ENCODE measurements at regions not wholly inside any gene's neighbourhood (a gene's known extent, or its start where the extent isn't known, plus 50 kb on each side); places are given as distances from the start of the nearest gene placed in this dataset.
A peak's percentile ranks its signal among the peaks of the same experiment; 100 is the strongest.

- intact Hi-C loops (cut with DNase I): no loop called here
- DNase-seq (ENCODE audit: missing footprints) (no peak), ATAC-seq (no peak)
Measured at GRCh38 chr7:46547044-46547443, 626.0 kb upstream of the IGFBP3 start.

DNA sequence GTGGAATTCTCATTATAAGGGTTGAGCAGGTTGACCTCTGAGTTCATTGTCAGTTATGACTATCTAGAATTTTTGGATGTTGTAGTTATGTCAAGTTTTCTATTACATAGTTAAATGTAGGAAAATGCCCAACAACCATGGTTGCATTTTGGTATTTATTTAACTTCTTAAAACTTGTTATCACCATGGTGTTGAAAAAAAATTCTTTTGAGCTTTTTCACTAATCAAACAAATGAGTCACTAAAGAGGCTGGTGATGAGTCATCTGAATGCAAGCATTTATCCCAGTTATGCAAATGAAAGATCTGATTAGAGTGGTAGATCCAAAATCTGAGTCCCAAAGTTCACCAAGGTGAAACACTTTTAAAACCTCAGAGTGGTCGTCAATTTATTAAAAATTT lies 624.7 kb upstream of the IGFBP3 start:
- ATAC-seq: no peak
- intact Hi-C loops (cut with DNase I): no loop called here
- no peak for DNase-seq (ENCODE audit: missing footprints)

DNA sequence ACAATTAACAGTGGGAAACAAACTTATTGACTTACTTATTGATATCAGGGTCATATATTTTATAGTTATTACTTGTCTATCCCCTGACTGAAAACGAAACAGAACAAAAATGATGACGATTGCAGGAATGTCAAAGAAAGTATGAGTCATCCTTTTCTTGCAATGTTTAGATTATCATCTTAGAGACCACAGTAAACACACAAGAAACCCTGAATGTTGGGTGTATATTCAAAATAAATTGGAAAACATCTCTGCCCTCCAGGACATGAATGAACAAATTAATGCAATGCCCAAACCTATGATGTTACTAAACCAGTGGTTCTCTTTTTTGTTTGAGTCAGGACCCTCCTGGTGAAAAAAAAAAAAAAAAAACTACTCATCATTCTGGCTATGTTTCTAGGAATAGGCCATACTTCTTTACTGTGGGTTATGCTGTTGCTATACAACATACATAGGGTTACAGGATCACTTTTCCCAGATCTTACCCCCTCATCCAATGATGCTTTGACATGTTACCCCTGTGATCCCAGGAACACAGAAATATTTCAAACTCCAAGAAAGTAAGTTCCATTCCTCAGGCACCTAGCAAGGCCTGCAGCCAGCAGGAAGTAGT lies 623.4 kb upstream of the IGFBP3 start:
- DNase-seq (ENCODE audit: missing footprints): no peak
- intact Hi-C loops (cut with DNase I): no loop called here
- no peak for ATAC-seq

GRCh38 chr7:46542076-46542475 lies 621.0 kb upstream of the IGFBP3 start:
- intact Hi-C loops (cut with DNase I): no loop called here
- no peak for DNase-seq (ENCODE audit: missing footprints)
- no peak for ATAC-seq

DNA sequence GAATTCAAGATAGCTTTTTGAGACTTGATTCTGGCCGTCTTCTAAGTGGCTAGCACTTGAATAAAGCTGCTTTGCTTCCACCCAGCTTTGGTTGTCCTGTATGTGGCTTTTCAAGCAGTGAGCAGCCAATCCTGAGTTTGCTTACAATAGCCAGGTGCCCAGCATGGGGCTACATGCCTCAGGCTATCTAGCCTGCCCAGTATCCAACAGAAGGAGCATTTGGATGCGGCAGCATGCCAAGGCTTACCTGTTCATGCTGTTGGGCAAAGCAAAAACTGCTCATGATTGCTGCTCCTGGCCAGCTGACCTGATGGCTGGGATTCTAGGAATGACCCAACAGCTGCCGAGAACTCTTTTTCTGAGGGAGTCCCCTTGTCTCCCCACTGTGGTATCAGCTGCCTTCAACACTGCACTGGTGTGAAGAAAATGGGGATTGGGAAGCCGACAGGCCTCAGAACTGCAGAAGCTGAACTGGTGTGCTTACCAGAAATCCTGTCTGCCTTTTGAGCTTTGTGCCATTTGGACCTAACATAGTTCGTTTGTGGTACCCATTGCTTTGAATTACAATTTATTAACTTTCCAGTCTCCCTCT lies 618.9 kb upstream of the IGFBP3 start:
- DNase-seq (ENCODE audit: missing footprints): no peak
- intact Hi-C loops (cut with DNase I): no loop called here
- peak; percentile 48 for ATAC-seq

DNA sequence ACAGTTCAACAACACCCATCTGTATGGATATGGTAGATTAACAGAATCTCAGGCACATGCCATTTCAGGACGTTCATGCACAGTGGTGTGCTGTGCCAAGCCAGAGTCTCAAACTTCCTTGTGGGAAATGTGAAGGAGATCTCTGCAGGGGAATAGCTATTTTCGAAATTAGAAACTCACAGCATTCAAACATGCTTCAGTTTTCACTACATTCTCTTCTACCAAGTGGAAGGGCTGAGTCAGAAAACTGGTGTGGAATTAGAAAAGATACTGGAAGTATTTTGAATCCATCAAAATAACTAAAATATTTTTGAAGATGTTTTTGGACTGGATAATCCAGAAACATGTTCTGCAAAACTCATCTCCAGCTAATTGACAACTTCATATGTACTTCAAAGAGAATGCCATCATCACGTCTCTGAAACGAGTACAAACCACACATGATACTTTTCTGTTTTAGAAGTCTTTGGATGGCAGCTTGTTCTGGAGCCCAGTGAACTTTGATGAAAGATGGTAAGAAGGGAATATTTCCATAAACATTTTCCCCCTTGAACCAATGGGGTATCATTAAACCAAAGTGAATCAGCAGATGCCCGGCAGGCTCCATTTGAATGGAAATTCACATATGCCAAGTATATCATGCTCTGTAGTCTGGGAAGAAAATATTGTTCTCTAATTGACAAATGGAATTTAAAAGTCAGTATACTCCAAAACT lies 616.3 kb upstream of the IGFBP3 start:
- DNase-seq (ENCODE audit: missing footprints) (no peak), ATAC-seq (no peak)
- intact Hi-C loops (cut with DNase I): no loop called here

DNA sequence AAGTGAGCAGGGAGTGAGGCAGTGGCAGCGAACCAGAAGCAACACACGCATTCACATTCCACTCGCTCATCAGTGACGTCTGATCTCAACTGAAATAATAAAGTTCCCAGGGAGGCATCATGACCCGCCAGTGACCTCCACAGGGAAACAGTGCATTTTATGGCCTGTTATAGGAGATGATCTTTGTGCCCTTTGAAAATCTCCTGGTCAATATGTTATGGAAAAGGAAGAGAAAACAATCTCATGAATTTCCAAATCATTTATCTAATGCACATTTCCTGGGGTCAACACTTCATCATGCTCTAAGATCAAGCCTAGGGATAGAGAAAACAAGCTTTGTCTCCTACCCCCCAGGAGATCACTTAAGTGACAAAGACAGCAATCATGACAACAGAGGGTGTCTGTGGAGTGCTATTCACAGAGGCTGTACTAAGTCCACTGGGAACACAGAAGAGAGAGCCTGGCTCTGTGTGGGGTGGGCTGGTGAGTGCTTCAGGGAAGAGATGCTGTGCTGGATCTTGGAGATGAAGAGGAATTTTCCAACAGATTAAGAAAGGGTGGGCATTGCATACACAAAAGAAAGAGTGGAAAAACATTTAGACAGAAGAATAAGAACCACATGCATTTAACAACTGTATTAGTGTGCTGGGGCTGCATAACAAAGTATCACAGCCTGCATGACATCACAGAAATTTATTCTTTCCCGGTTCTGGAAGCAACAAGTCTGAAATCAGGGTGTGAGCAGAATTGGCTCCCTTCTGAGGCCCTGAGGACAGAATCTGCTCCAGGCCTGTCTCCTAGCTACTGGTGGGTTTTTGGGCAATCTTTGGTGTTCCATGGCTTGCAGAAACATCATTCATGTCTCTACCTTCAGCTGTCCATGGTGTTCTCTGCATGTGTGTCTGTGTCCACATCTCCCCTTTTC lies 613.9 kb upstream of the IGFBP3 start:
- intact Hi-C loops (cut with DNase I): no loop called here
- DNase-seq (ENCODE audit: missing footprints) (no peak), ATAC-seq (no peak)

DNA sequence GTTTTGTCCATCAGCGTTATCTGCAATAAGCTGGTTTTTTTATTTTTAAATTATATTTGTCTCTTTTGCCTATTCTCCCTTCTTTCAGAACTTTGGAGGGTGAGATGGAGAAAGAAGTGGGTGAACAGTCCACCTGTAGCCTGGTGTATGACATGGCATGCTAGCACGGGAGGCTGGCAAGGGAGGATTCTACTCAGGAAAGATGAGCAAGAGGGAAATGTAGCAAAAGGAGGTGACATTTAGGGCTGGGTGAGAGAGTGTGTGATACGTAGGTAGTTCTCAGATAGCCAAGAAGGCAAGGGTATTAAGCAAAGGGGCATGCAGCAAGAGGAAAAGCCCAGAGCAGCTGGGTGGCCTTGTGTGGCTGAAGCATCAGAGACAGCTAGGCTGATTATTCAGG lies 612.9 kb upstream of the IGFBP3 start:
- ATAC-seq (no peak), DNase-seq (ENCODE audit: missing footprints) (no peak)
- intact Hi-C loops (cut with DNase I): no loop called here

- intact Hi-C loops (cut with DNase I): no loop called here
- ATAC-seq (no peak), DNase-seq (ENCODE audit: missing footprints) (no peak)
Measured at GRCh38 chr7:46532571-46532970, 611.5 kb upstream of the IGFBP3 start.

DNA sequence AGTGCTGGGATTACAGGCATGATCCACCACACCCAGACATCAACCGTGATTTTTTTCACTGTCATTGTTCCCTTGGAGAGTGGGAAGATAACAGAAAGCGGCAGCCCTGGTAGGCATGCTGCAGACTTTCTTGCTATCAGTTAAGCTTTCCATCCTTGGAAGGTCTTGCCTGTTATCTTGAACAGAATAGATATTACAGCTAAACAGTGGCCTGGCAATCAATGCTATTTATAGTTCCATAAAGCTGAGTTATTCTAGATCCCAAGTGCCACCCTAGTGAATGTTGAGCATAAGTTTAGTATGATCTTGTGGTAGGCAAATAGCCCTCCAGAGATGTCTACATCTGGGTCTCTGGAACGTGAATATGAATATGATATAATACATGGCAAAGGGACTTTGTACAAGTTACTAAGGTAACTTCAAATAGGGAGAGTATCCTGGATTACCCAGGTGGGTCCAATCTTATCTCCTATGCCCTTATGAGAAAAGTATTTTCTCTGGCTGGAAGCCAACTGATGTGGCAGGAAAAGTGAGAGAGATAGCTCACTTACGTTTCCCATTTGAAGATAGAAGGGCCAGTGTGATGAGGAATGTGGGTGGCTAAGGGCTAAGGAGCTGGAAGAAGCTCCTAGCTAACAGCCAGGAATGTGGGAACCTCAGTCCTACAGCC lies 609.1 kb upstream of the IGFBP3 start:
- no peak for ATAC-seq
- intact Hi-C loops (cut with DNase I): loop anchor here (2.0 kb wide), 1 partner anchor 19 kb away; no protein-coding TSS in a partner anchor
- no peak for DNase-seq (ENCODE audit: missing footprints)

DNA sequence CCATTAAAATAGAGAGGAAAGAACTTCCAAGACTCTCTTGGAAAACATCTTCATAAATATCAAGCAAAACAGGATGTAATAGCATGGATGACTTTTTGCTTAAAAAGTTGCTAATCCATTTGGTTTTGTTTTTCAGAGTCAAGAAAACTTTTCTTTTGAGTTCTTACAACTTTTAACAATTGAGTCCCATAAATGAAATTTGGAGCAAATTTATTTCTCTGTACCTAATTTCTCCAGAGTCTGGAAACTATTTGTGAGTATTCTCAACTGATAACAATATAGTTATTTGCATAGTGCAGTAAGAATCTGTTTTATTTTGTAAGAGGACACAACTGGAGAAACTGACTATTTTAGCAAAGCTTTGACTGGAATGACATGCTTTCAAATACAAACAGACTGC lies 606.3 kb upstream of the IGFBP3 start:
- DNase-seq (ENCODE audit: missing footprints): no peak

GRCh38 chr7:46525876-46526275 lies 604.8 kb upstream of the IGFBP3 start:
- no peak for ATAC-seq
- intact Hi-C loops (cut with DNase I): no loop called here

More for the DNA sequence above, 606.3 kb upstream of the IGFBP3 start:
- ATAC-seq: no peak
- intact Hi-C loops (cut with DNase I): no loop called here

GRCh38 chr7:46524350-46524749 lies 603.3 kb upstream of the IGFBP3 start:
- DNase-seq (ENCODE audit: missing footprints) (no peak), ATAC-seq (no peak)
- intact Hi-C loops (cut with DNase I): no loop called here

More at GRCh38 chr7:46525876-46526275, 604.8 kb upstream of the IGFBP3 start:
- no peak for DNase-seq (ENCODE audit: missing footprints)

DNA sequence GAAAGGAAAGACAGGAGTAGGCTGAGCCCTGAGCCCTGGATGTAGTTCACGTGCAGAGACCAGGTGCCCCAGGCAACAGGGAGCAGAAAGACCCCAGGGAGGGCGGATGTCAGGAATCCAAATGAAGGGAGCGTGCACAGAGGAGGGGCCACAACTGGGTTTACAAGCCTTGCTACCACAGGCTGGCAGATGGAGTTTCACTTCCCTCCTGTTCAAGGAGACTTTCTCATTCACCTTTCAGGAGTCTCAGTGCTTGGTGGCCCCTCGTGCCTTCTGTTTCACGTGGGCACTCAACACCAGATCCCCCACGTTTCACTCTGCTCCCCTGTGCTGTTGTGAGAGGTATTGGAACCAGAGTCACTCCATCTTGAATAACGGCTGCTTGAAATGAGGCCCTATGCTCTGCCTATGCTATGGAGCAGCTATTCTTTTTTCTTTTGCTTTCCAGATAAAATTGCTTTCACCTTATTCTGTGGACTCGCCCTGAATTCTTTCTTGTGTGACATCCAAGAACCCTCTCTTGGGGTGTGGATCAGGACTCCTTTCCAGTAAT lies 601.4 kb upstream of the IGFBP3 start:
- ATAC-seq (no peak), DNase-seq (ENCODE audit: missing footprints) (no peak)
- intact Hi-C loops (cut with DNase I): no loop called here

DNA sequence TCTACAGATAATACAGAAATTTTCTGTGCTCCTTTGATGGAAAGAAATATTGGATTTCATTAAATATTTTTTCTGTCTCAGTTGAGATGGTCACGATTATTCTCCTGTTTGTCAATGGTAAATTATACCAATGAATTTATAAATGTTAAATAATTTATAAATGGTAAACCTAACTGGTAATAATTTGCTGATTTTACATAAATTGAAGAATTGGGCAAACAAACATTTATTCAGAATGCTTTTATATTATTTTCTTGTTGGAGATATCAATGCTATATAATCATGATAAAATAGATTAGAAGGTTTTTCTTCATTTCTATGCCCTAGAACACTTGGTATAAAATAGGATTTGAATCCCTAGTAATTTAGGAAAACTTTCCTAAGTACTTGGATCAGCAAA lies 597.6 kb upstream of the IGFBP3 start:
- ATAC-seq (no peak), DNase-seq (ENCODE audit: missing footprints) (no peak)
- intact Hi-C loops (cut with DNase I): no loop called here

- intact Hi-C loops (cut with DNase I): no loop called here
- ATAC-seq (no peak), DNase-seq (ENCODE audit: missing footprints) (no peak)
Measured at GRCh38 chr7:46515844-46516590, 594.9 kb upstream of the IGFBP3 start.

- ATAC-seq (no peak), DNase-seq (ENCODE audit: missing footprints) (no peak)
- intact Hi-C loops (cut with DNase I): loop anchor here (5.0 kb wide), 1 partner anchor 89 kb away; no protein-coding TSS in a partner anchor
Measured at GRCh38 chr7:46513447-46513848, 592.4 kb upstream of the IGFBP3 start.
